Right atrium auricular region (tissue), 2 donors: ENCODE measurements at regions not wholly inside any gene's neighbourhood (a gene's known extent, or its start where the extent isn't known, plus 50 kb on each side); places are given as distances from the start of the nearest gene placed in this dataset.

ENCODE experiments used
- DNase-seq: peaks from one replicate; pipeline ENCODE4 v3.0.0-alpha.2; 2019; ENCODE audit warnings: low spot score
- H3K27ac ChIP-seq, 2 donors: fragments of 200-600 bp; sonication (generic); 1 replicate in 1 of 2; 2 replicates in 1 of 2; pipeline ENCODE4 v1.5.1; 2016 to 2019
- H3K27me3 ChIP-seq, 2 donors: fragments of 200-600 bp; sonication (generic); one replicate each; pipeline versions ENCODE4 v1.5.1 to v1.6.0; 2017 to 2019
- H3K36me3 ChIP-seq: fragments of 200-600 bp; sonication (generic); one replicate; pipeline ENCODE4 v1.5.1; 2016
- H3K4me1 ChIP-seq, 2 donors: fragments of 200-600 bp; sonication (generic); one replicate each; pipeline versions ENCODE4 v1.5.1 to v1.6.0; 2017 to 2019
- H3K4me3 ChIP-seq, 2 donors: fragments of 200-600 bp; sonication (generic); 1 replicate in 1 of 2; 2 replicates in 1 of 2; pipeline ENCODE4 v1.5.1; 2017 to 2019; ENCODE audit warnings: mild to moderate bottlenecking in 1 of 2, moderate library complexity in 1 of 2
- H3K9me3 ChIP-seq, 2 donors: fragments of 200-600 bp; sonication (generic); one replicate each; pipeline ENCODE4 v1.5.1; 2019
- TF ChIP-seq, protein P1 (sequence below), 2 donors: fragments of 200-600 bp; sonication (generic); IDR thresholded peaks; one replicate each; pipeline ENCODE4 v1.5.1; 2019; ENCODE audit warnings: antibody characterized with exemption in 2 of 2

DNA sequence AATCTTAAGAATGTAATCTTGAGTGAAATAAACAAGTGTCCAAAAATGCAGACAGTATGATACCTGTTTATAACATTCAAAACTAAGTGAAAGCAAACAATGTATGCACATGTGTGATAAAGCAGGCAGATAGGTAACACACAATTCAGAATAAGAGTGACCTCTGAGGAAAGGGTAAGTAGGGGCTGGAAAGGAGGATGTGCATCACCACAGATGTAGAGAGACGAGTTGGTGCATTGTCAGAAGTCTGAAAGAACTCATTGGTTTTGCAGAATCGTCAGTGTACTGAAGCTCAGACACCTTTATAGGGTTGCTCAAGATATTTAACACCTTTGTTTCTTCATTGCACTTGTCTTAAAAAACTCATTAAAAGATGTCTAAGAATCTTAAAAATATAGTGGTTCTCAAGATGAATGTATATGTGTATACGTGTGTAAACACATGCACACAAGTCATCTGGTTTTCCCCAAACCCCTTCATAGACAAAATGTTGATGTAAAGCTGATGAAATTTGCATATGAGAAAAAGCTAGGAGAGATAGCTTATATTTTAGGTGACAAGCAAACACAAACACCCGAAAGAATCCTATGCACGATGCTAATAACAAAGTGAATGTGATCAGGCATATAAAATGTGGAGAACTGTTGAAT, 197.6 kb upstream of the MEF2C start:
- DNase-seq = no peak
- no peaks in the 10 kb centered on the region for H3K27me3 ChIP-seq
- H3K4me3 ChIP-seq = no peak overlapping the region
- TF ChIP-seq, protein P1, sequence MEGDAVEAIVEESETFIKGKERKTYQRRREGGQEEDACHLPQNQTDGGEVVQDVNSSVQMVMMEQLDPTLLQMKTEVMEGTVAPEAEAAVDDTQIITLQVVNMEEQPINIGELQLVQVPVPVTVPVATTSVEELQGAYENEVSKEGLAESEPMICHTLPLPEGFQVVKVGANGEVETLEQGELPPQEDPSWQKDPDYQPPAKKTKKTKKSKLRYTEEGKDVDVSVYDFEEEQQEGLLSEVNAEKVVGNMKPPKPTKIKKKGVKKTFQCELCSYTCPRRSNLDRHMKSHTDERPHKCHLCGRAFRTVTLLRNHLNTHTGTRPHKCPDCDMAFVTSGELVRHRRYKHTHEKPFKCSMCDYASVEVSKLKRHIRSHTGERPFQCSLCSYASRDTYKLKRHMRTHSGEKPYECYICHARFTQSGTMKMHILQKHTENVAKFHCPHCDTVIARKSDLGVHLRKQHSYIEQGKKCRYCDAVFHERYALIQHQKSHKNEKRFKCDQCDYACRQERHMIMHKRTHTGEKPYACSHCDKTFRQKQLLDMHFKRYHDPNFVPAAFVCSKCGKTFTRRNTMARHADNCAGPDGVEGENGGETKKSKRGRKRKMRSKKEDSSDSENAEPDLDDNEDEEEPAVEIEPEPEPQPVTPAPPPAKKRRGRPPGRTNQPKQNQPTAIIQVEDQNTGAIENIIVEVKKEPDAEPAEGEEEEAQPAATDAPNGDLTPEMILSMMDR (IDR thresholded peaks at IDR 0.05) = no peak
- no peaks in the 10 kb centered on the region for H3K4me1 ChIP-seq
- H3K27ac ChIP-seq = no peak overlapping the region
- no peaks in the 10 kb centered on the region for H3K36me3 ChIP-seq
- no peaks in the 10 kb centered on the region for H3K9me3 ChIP-seq

DNA sequence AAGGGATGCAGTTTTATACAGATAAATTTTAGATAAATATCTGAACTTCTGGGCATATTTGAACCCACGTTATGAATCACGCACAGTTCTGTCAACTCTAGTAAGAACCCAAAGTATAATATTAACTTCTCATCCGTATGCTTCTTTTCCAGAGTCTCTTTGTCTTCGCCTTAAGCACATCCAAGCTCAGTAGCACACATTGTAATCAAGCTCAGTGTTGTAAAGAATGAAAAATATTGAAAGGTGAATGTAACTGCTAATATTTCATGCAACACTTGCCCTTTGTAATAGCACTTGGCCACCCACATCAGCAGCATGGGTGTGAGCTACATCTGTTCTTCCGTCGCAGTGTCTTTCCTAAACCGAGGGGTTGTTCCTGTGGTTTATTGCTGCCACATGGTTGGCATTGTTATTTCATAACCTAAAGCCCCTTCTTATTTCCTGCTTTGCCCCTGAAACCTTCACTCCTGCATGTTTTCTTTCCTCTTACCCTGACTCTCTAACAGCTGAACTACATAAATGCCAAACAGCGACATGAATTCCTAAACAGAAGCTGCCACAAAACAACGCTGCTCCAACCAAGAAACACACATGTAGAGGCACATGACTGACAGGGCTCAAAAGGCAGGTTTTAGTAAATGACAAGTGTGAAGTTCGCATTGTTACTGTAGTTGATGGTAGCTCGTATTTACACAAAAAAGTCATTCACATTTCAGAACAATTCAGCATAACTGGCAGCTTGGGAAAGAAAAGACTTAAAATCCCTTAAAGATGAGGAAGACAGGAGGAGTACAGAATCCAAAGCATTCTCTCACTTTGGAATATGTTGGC, 190.1 kb upstream of the MEF2C start:
- no peaks in the 10 kb centered on the region for H3K27me3 ChIP-seq
- H3K36me3 ChIP-seq = no peaks in the 10 kb centered on the region
- no peak overlapping the region for H3K4me3 ChIP-seq
- H3K9me3 ChIP-seq = no peaks in the 10 kb centered on the region
- DNase-seq = no peak
- TF ChIP-seq, protein P1 (IDR thresholded peaks at IDR 0.05) = no peak
- H3K4me1 ChIP-seq = no peaks in the 10 kb centered on the region
- H3K27ac ChIP-seq = no peak overlapping the region

DNA sequence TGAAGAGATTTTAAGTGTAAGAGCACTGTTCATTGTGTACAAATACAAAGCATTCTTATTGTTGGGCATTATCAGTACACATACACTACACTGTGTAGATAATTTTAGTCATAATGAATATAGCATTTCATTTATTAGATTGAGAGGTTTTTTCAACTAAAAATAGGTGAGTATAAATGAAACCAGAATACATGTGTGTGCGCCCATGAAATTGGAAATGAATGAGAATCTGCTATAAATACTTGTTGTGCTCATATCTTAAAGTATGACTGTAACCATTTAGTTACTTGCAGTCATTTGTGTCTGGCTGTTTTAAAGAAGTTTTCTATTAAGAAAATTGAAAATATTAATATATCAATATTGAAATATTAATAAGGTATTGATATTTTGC, 189.0 kb upstream of the MEF2C start:
- Histone ChIP-seq H3K9me3 (no peaks in the 10 kb centered on the region), H3K36me3 (no peaks in the 10 kb centered on the region)
- no peak for DNase-seq

DNA sequence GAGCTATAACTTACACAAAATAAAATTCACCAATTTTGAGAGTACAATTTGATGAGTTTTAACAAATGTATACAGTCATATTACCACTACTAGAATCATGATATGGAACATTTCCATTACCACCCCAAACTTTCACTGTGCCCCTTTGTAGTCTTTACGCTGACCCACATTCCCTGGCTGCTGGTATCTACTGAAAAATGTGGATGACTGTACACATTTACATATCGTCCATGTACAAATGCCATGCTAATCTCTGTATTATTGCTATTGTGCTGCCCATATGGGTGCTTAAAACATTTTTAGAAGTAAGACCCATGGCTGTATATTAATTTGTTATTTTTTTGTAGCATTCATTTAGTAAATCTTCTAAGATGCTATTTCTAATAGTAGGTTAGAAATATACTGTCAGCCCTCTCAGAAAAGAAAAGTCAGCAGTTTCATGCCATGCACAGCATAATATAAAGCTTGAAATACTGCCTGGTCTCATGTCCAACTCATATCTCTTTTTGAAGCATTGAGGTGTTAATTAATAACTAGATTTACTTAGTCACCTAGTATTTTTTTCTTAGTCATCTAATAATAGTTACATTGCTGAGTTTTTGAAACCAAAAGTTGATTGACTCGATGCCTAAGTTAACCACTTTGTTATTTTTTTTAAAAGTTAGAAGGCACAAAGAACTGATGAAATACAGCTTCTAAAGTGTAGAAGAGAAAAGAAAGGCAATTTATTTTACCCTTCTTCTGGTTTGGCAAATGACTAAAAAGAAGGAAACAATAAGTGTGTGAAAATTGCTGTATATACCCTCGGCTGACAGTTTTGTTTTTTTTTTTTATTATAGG, 188.3 kb upstream of the MEF2C start:
- no peaks in the 10 kb centered on the region for H3K4me1 ChIP-seq
- DNase-seq = no peak
- H3K4me3 ChIP-seq = no peak overlapping the region
- H3K9me3 ChIP-seq = no peaks in the 10 kb centered on the region
- no peaks in the 10 kb centered on the region for H3K27me3 ChIP-seq
- H3K36me3 ChIP-seq = no peaks in the 10 kb centered on the region
- TF ChIP-seq, protein P1 (IDR thresholded peaks at IDR 0.05) = no peak
- H3K27ac ChIP-seq = no peak overlapping the region

More for the DNA sequence above, 189.0 kb upstream of the MEF2C start:
- TF ChIP-seq, protein P1 (IDR thresholded peaks at IDR 0.05) = no peak
- no peak overlapping the region for H3K4me3 ChIP-seq
- H3K27ac ChIP-seq = no peak overlapping the region
- no peaks in the 10 kb centered on the region for H3K27me3 ChIP-seq
- H3K4me1 ChIP-seq = no peaks in the 10 kb centered on the region

DNA sequence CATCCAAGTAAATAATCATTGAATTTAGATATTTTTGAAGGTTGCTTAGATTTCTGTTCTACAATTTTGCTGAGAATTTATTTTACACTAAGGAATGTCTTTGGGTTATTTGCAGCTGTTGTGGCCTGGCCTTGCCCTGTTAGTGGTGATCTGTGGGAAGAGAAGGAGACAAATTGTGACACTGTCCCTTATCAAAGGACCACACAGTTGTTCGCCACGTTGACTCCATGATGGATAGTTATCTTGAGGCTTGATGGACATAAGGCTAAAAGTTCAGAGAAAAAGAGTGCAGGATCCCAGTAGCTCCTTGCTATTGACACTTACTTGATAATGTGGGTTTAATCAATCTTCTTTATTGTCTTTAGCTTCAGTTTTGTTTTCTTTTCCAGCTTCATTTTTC, 186.6 kb upstream of the MEF2C start:
- Histone ChIP-seq H3K4me3 (no peak overlapping the region), H3K27me3 (no peaks in the 10 kb centered on the region), H3K4me1 (no peaks in the 10 kb centered on the region), H3K27ac (no peak overlapping the region), H3K9me3 (no peaks in the 10 kb centered on the region), H3K36me3 (no peaks in the 10 kb centered on the region)
- no peak for DNase-seq
- TF ChIP-seq, protein P1 (IDR thresholded peaks at IDR 0.05) = no peak
